ENCODE measurements at regions not wholly inside any gene's neighbourhood (a gene's known extent, or its start where the extent isn't known, plus 50 kb on each side); places are given as distances from the start of the nearest gene placed in this dataset.

- no peak for TF ChIP-seq RAD51 (IDR thresholded peaks at IDR 0.05; ENCODE audit: borderline replicate concordance, low read depth)
- no peak for TF ChIP-seq USF1 (CRISPR knock-in tag; IDR thresholded peaks at IDR 0.05)
- TF ChIP-seq NR2C2 (CRISPR knock-in tag; IDR thresholded peaks at IDR 0.05) = no peak
- TF ChIP-seq NR2C2 (tag; IDR thresholded peaks at IDR 0.05) = no peak
Measured at GRCh38 chr18:11293794-11294193, 144.4 kb upstream of the PIEZO2 start (continued).

GRCh38 chr18:11290786-11291185 lies 141.4 kb upstream of the PIEZO2 start:
- ChIA-PET POLR2A (no interaction called here), CTCF (ENCODE audit: low intra/inter-chr PET ratio) (no interaction called here)
- 2% methylated on average over 3 of the region's 3 CpGs for WGBS (ENCODE audit: insufficient coverage, low coverage, missing lambda C conversion rate)
- ATAC-seq (no peak), DNase-seq (ENCODE audit: extremely low read depth in 1 of 4, low spot score in 3 of 4) (no peak), FAIRE-seq (no peak)
- H4K20me1 ChIP-seq (replicated peaks; ENCODE audit: control insufficient read depth, insufficient read depth, low read length) = no peaks in the 10 kb centered on the region
- H3K4me1 ChIP-seq (replicated peaks in 1 of 2; ENCODE audit: control insufficient read depth in 2 of 2, insufficient read depth in 2 of 2, low read length in 2 of 2) = no peaks in the 10 kb centered on the region
- no peak overlapping the region for H3K9ac ChIP-seq (ENCODE audit: insufficient read depth in 1 of 2, low read depth in 2 of 2, low read length in 2 of 2)
- H3K27ac ChIP-seq (ENCODE audit: extremely low read depth, low read depth, low read length) = no peak overlapping the region
- no peak overlapping the region for H3K4me3 ChIP-seq
- no peaks in the 10 kb centered on the region for H3K36me3 ChIP-seq (ENCODE audit: control insufficient read depth, insufficient read depth, low read length)
- no peaks in the 10 kb centered on the region for H3K9me1 ChIP-seq (ENCODE audit: control insufficient read depth, insufficient read depth, low read length)
- H3K27me3 ChIP-seq (ENCODE audit: control insufficient read depth in 2 of 2, insufficient read depth in 2 of 2, low read length in 2 of 2) = no peaks in the 10 kb centered on the region
- in situ Hi-C loops (cut with MboI) = no loop called here
- TF ChIP-seq PRPF4 (IDR thresholded peaks at IDR 0.05; ENCODE audit: insufficient read depth, low read depth, low read length, poor library complexity, severe bottlenecking) (no peak), ESRRB (CRISPR knock-in tag; IDR thresholded peaks at IDR 0.05; ENCODE audit: borderline replicate concordance) (no peak), CEBPB (tag; IDR thresholded peaks at IDR 0.05) (no peak), ZNF696 (CRISPR knock-in tag; conservative IDR thresholded peaks at IDR 0.05) (no peak), PCBP2 (IDR thresholded peaks at IDR 0.05; ENCODE audit: low read depth, low read length, poor library complexity, severe bottlenecking) (no peak), GATAD2B (IDR thresholded peaks at IDR 0.05; ENCODE audit: borderline replicate concordance) (no peak), SMARCA4 (IDR thresholded peaks at IDR 0.05) (no peak), ZC3H11A (IDR thresholded peaks at IDR 0.05; ENCODE audit: low read depth, low read length) (no peak), ZNF639 (CRISPR knock-in tag; conservative IDR thresholded peaks at IDR 0.05 in 1 of 2, IDR thresholded peaks at IDR 0.05 in 1 of 2) (no peak), CREB5 (CRISPR knock-in tag; IDR thresholded peaks at IDR 0.05) (no peak), MECOM (CRISPR knock-in tag; IDR thresholded peaks at IDR 0.05) (no peak), U2AF2 (optimal IDR thresholded peaks at IDR 0.05; ENCODE audit: low read depth, low read length) (no peak), RCOR1 (IDR thresholded peaks at IDR 0.05; ENCODE audit: borderline replicate concordance in 1 of 2, low read depth in 2 of 2, low read length in 2 of 2) (no peak)
- H3K79me2 ChIP-seq (ENCODE audit: control insufficient read depth, insufficient read depth, low read length) = no peaks in the 10 kb centered on the region
- H2AFZ ChIP-seq (ENCODE audit: low read depth, low read length) = no peak overlapping the region
- BruUV-seq (replicated peaks) = no TSS peak
- no peak overlapping the region for H3K4me2 ChIP-seq (ENCODE audit: insufficient read depth, low read length)
- no peaks in the 10 kb centered on the region for H3K9me3 ChIP-seq (replicated peaks; ENCODE audit: control insufficient read depth, insufficient read depth, low read depth, low read length)
- intact Hi-C loops (cut with micrococcal nuclease) = no loop called here

Measured in K562 (cell line).